Transverse colon (tissue), 4 donors: ENCODE measurements at regions not wholly inside any gene's neighbourhood (a gene's known extent, or its start where the extent isn't known, plus 50 kb on each side); places are given as distances from the start of the nearest gene placed in this dataset.

Source experiments
- EP300 ChIP-seq: sonication (generic); formaldehyde crosslinking; IDR thresholded peaks from one replicate; pipeline ENCODE4 v1.6.1; 2017; ENCODE audit warnings: antibody characterized with exemption, low read depth
- POLR2A ChIP-seq: fragments of 450-650 bp; IDR thresholded peaks from one replicate; pipeline ENCODE4 v1.6.1; 2016; ENCODE audit warnings: antibody characterized with exemption, mild to moderate bottlenecking, moderate library complexity
- POLR2AphosphoS5 ChIP-seq, 3 donors: sonication (generic); formaldehyde crosslinking; IDR thresholded peaks; one replicate each; pipeline ENCODE4 v1.6.1; 2016; ENCODE audit warnings: antibody characterized with exemption in 3 of 3
- TF ChIP-seq, protein P1 (sequence below), 5 experiments: fragments of 200-600 bp in 3 of 5; fragments of 450-650 bp in 2 of 5; sonication (generic) in 3 of 5; IDR thresholded peaks; 1 replicate in 2 of 5; 2 replicates in 3 of 5; pipeline ENCODE4 v1.5.1; 2016 to 2017; ENCODE audit warnings: antibody characterized with exemption in 5 of 5, inconsistent platforms in 3 of 5, mild to moderate bottlenecking in 2 of 5, moderate library complexity in 1 of 5

DNA sequence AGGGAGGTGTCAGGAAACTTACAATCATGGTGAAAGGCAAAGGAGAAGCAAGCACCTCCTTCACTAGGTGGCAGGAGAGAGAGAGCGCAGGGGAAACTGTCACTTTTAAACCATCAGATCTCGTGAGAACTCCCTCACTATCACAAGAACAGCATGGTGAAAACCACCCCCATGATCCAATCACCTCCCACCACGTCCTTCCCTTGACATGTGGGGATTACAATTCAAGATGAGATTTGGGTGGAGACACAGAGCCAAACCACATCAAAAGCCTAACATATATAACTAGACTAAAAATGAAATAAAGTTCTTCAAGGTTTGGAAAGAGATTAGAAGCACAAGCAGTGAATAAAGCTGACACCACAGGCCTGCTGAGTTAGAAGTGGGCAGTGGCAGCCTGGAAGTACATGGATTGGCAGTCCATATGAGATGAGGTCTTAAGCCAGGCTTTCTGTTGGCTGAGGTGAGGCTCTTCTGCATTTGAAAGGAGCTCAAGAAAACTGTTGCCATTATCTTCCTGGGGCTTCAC, 96.4 kb upstream of the MDFIC start:
- TF ChIP-seq POLR2A (no peak), POLR2AphosphoS5 (IDR thresholded peaks at IDR 0.05) (no peak), EP300 (no peak)
- TF ChIP-seq, protein P1, sequence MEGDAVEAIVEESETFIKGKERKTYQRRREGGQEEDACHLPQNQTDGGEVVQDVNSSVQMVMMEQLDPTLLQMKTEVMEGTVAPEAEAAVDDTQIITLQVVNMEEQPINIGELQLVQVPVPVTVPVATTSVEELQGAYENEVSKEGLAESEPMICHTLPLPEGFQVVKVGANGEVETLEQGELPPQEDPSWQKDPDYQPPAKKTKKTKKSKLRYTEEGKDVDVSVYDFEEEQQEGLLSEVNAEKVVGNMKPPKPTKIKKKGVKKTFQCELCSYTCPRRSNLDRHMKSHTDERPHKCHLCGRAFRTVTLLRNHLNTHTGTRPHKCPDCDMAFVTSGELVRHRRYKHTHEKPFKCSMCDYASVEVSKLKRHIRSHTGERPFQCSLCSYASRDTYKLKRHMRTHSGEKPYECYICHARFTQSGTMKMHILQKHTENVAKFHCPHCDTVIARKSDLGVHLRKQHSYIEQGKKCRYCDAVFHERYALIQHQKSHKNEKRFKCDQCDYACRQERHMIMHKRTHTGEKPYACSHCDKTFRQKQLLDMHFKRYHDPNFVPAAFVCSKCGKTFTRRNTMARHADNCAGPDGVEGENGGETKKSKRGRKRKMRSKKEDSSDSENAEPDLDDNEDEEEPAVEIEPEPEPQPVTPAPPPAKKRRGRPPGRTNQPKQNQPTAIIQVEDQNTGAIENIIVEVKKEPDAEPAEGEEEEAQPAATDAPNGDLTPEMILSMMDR (IDR thresholded peaks at IDR 0.05) = no peak
